ENCODE measurements at regions not wholly inside any gene's neighbourhood (a gene's known extent, or its start where the extent isn't known, plus 50 kb on each side); places are given as distances from the start of the nearest gene placed in this dataset.

GRCh38 chr3:95717048-95717447 is 1097.3 kb upstream of the EPHA6 start:
- TF ChIP-seq CTCF (IDR thresholded peaks at IDR 0.05) (no peak), EP300 (IDR thresholded peaks at IDR 0.05) (no peak), POLR2A (IDR thresholded peaks at IDR 0.05; ENCODE audit: low read depth) (no peak), POLR2AphosphoS5 (IDR thresholded peaks at IDR 0.05) (no peak)
